SK-N-SH (cell line): ENCODE measurements at regions not wholly inside any gene's neighbourhood (a gene's known extent, or its start where the extent isn't known, plus 50 kb on each side); places are given as distances from the start of the nearest gene placed in this dataset.

Source experiments
- EZH2phosphoT487 ChIP-seq: fragments of 200-600 bp; sonication (generic); IDR thresholded peaks from 2 replicates; pipeline ENCODE4 v1.6.1; 2017; ENCODE audit warnings: low read depth, mixed run types, mild to moderate bottlenecking, antibody characterized with exemption, moderate library complexity, borderline replicate concordance
- MAX ChIP-seq: IDR thresholded peaks from 2 replicates; pipeline ENCODE4 v1.4.0; 2012; ENCODE audit warnings: low read depth
- MXI1 ChIP-seq: IDR thresholded peaks from 2 replicates; pipeline ENCODE4 v1.6.1; 2012; ENCODE audit warnings: mild to moderate bottlenecking, low read depth, low read length, improper control_type of control experiment
- NRF1 ChIP-seq: IDR thresholded peaks from 2 replicates; pipeline ENCODE4 v1.6.1; 2012; ENCODE audit warnings: low read depth, mild to moderate bottlenecking, low read length
- POLR2AphosphoS5 ChIP-seq: IDR thresholded peaks from 2 replicates; pipeline ENCODE4 v1.6.1; 2012; ENCODE audit warnings: low read depth, low read length
- REST ChIP-seq: IDR thresholded peaks from 2 replicates; pipeline ENCODE4 v1.6.1; 2012; ENCODE audit warnings: mild to moderate bottlenecking, low read depth, low read length, moderate library complexity
- TCF12 ChIP-seq: IDR thresholded peaks from 2 replicates; pipeline ENCODE4 v1.4.0; 2012
- ZBTB33 ChIP-seq: IDR thresholded peaks from 2 replicates; pipeline ENCODE4 v1.4.0; 2012; ENCODE audit warnings: low read depth, borderline replicate concordance
- TF ChIP-seq, protein P1 (sequence below): fragments of 200-600 bp; sonication (generic); IDR thresholded peaks from 2 replicates; pipeline ENCODE4 v1.6.1; 2017; ENCODE audit warnings: antibody characterized with exemption, mild to moderate bottlenecking, moderate library complexity
- TF ChIP-seq, protein P2 (sequence below): IDR thresholded peaks from 2 replicates; pipeline ENCODE4; 2012

GRCh38 chr4:126807132-126807531 lies 825.6 kb upstream of the INTU start:
- TF ChIP-seq, protein P1, sequence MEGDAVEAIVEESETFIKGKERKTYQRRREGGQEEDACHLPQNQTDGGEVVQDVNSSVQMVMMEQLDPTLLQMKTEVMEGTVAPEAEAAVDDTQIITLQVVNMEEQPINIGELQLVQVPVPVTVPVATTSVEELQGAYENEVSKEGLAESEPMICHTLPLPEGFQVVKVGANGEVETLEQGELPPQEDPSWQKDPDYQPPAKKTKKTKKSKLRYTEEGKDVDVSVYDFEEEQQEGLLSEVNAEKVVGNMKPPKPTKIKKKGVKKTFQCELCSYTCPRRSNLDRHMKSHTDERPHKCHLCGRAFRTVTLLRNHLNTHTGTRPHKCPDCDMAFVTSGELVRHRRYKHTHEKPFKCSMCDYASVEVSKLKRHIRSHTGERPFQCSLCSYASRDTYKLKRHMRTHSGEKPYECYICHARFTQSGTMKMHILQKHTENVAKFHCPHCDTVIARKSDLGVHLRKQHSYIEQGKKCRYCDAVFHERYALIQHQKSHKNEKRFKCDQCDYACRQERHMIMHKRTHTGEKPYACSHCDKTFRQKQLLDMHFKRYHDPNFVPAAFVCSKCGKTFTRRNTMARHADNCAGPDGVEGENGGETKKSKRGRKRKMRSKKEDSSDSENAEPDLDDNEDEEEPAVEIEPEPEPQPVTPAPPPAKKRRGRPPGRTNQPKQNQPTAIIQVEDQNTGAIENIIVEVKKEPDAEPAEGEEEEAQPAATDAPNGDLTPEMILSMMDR: no peak
- TF ChIP-seq EZH2phosphoT487: no peak
- no peak for TF ChIP-seq POLR2AphosphoS5
- TF ChIP-seq REST: no peak
- no peak for TF ChIP-seq ZBTB33
- no peak for TF ChIP-seq NRF1
- TF ChIP-seq TCF12: no peak
- TF ChIP-seq, protein P2, sequence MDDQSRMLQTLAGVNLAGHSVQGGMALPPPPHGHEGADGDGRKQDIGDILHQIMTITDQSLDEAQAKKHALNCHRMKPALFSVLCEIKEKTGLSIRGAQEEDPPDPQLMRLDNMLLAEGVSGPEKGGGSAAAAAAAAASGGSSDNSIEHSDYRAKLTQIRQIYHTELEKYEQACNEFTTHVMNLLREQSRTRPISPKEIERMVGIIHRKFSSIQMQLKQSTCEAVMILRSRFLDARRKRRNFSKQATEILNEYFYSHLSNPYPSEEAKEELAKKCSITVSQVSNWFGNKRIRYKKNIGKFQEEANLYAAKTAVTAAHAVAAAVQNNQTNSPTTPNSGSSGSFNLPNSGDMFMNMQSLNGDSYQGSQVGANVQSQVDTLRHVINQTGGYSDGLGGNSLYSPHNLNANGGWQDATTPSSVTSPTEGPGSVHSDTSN: no peak
- no peak for TF ChIP-seq MXI1
- TF ChIP-seq MAX: no peak
